ENCODE measurements at regions not wholly inside any gene's neighbourhood (a gene's known extent, or its start where the extent isn't known, plus 50 kb on each side); places are given as distances from the start of the nearest gene placed in this dataset.

DNA sequence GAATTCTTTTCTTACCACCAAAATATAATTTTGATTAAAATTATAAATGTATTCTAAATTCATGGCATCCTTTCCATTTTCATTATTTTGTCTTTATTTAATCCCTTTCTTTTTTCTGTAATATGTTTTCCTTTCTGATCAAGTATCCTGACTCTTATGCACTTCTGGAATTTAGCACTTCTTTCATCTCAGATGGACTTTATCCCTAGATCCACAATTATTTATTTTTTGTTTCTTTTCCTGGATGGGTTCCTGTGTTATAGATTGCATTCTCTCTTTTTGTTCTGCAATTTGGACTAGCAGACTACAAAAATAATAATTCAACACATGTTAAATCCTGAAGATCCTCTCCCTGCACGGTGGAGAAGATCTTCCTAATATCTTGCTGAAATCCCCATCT lies 76.9 kb upstream of the CDIN1 start:
- no peaks in the 10 kb centered on the region for H3K36me3 ChIP-seq (ENCODE audit: control insufficient read depth, insufficient read depth, low read length)
- in situ Hi-C loops (cut with HindIII; ENCODE audit: low pct_unique_long_range_greater_than_20kb, low sequenced_read_pairs) (no loop called here), intact Hi-C loops (cut with micrococcal nuclease; ENCODE audit: unreplicated experiment) (loop anchor here (5.0 kb wide), 1 partner anchor 375 kb away; no protein-coding TSS in a partner anchor)
- TF ChIP-seq, protein P1, sequence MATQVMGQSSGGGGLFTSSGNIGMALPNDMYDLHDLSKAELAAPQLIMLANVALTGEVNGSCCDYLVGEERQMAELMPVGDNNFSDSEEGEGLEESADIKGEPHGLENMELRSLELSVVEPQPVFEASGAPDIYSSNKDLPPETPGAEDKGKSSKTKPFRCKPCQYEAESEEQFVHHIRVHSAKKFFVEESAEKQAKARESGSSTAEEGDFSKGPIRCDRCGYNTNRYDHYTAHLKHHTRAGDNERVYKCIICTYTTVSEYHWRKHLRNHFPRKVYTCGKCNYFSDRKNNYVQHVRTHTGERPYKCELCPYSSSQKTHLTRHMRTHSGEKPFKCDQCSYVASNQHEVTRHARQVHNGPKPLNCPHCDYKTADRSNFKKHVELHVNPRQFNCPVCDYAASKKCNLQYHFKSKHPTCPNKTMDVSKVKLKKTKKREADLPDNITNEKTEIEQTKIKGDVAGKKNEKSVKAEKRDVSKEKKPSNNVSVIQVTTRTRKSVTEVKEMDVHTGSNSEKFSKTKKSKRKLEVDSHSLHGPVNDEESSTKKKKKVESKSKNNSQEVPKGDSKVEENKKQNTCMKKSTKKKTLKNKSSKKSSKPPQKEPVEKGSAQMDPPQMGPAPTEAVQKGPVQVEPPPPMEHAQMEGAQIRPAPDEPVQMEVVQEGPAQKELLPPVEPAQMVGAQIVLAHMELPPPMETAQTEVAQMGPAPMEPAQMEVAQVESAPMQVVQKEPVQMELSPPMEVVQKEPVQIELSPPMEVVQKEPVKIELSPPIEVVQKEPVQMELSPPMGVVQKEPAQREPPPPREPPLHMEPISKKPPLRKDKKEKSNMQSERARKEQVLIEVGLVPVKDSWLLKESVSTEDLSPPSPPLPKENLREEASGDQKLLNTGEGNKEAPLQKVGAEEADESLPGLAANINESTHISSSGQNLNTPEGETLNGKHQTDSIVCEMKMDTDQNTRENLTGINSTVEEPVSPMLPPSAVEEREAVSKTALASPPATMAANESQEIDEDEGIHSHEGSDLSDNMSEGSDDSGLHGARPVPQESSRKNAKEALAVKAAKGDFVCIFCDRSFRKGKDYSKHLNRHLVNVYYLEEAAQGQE (IDR thresholded peaks at IDR 0.05; ENCODE audit: insufficient read depth in 1 of 2, low read depth in 2 of 2, low read length in 1 of 2), result no peak
- TF ChIP-seq, protein P2, sequence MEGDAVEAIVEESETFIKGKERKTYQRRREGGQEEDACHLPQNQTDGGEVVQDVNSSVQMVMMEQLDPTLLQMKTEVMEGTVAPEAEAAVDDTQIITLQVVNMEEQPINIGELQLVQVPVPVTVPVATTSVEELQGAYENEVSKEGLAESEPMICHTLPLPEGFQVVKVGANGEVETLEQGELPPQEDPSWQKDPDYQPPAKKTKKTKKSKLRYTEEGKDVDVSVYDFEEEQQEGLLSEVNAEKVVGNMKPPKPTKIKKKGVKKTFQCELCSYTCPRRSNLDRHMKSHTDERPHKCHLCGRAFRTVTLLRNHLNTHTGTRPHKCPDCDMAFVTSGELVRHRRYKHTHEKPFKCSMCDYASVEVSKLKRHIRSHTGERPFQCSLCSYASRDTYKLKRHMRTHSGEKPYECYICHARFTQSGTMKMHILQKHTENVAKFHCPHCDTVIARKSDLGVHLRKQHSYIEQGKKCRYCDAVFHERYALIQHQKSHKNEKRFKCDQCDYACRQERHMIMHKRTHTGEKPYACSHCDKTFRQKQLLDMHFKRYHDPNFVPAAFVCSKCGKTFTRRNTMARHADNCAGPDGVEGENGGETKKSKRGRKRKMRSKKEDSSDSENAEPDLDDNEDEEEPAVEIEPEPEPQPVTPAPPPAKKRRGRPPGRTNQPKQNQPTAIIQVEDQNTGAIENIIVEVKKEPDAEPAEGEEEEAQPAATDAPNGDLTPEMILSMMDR (IDR thresholded peaks at IDR 0.05), result no peak
- TF ChIP-seq POLR2AphosphoS5 (IDR thresholded peaks at IDR 0.05; ENCODE audit: low read depth, low read length), result no peak
- no peak for TF ChIP-seq TCF7L2 (IDR thresholded peaks at IDR 0.05; ENCODE audit: low read depth, low read length)
- TF ChIP-seq SIN3A (IDR thresholded peaks at IDR 0.05; ENCODE audit: borderline replicate concordance, insufficient read depth, low read depth, low read length), result no peak
- no peak for ATAC-seq
- ChIA-PET POLR2A (no interaction called here), CTCF (no interaction called here)
- no peak overlapping the region for H3K4me3 ChIP-seq (ENCODE audit: low read depth in 2 of 2, low read length in 2 of 2)
- no peaks in the 10 kb centered on the region for H3K27me3 ChIP-seq (ENCODE audit: control insufficient read depth, insufficient read depth, low read length)
- BruUV-seq (replicated peaks), result no TSS peak
- H3K4me1 ChIP-seq (ENCODE audit: control insufficient read depth, insufficient read depth, low read length), result peaks cover 11% of the 10 kb centered on the region
- H3K9me3 ChIP-seq (ENCODE audit: control insufficient read depth, insufficient read depth, low read depth, low read length), result no peaks in the 10 kb centered on the region
- H3K27ac ChIP-seq (ENCODE audit: low read length), result no peak overlapping the region
- no peak for DNase-seq (ENCODE audit: low read depth, low spot score)

DNA sequence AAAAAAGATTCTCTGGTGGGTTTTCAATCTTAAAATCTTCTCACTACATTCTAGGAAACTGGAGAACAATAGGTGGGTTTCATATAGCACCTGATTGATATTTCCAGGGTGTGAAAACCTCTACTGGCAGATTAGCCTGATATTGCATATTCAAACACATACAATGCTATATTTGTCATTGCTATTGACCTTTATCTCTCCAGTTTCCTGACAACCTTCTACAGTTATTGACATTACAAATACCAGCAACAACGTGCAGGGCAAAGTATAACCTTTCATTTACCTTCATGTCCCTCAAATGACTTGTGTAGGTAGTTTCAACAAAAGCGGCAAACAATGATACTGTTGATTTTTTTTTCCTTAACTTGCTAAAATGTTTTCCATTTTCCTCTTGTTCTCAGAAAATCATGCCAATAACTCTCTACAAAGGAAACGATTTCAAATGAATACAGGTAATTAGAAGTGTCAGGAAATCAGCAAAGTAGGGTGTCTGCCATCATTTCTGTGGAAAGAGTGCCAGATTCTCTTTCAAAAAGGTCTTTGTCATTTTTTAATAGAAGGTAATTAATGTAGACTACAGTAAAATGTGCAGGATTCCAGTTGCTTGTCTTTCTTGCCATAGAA lies 72.6 kb upstream of the CDIN1 start:
- in situ Hi-C loops (cut with HindIII; ENCODE audit: low pct_unique_long_range_greater_than_20kb, low sequenced_read_pairs), result no loop called here

DNA sequence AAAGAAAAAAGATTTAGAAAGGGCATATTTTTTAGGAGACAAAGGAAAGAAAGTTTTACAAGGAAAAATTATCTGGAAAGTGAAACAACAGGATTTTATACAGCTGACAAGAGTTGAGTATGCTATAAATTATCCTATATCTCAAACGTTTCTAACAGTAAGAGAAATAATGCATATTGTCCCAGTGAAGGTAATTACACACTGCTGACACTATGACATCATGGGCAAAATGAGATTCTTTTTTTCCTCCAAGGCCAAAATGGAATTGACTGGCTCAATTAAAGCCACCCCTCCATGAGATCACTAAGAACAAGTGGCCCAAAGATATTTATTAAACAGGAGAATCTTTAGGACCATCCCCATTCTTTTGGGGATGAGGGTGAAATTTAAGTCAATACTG lies 72.0 kb upstream of the CDIN1 start:
- BruUV-seq (replicated peaks), result no TSS peak
- no peak overlapping the region for H3K27ac ChIP-seq (ENCODE audit: low read length)
- POLR2A ChIA-PET, result no interaction called here
- peaks cover 3% of the 10 kb centered on the region; the same call in 1 of the 2 replicates for H3K27me3 ChIP-seq (ENCODE audit: control insufficient read depth, insufficient read depth, low read length)
- DNase-seq (ENCODE audit: low read depth, low spot score) (no peak), ATAC-seq (no peak)
- H3K4me3 ChIP-seq (ENCODE audit: low read depth in 2 of 2, low read length in 2 of 2), result no peak overlapping the region
- in situ Hi-C loops (cut with HindIII; ENCODE audit: low pct_unique_long_range_greater_than_20kb, low sequenced_read_pairs), result no loop called here
- no peaks in the 10 kb centered on the region for H3K36me3 ChIP-seq (ENCODE audit: control insufficient read depth, insufficient read depth, low read length)
- H3K9me3 ChIP-seq (ENCODE audit: control insufficient read depth, insufficient read depth, low read depth, low read length), result no peaks in the 10 kb centered on the region
- CTCF ChIA-PET, result no interaction called here
- intact Hi-C loops (cut with micrococcal nuclease; ENCODE audit: unreplicated experiment), result no loop called here
- H3K4me1 ChIP-seq (ENCODE audit: control insufficient read depth, insufficient read depth, low read length), result no peaks in the 10 kb centered on the region
- TF ChIP-seq, protein P1 (IDR thresholded peaks at IDR 0.05; ENCODE audit: insufficient read depth in 1 of 2, low read depth in 2 of 2, low read length in 1 of 2), result no peak
- TF ChIP-seq, protein P2 (IDR thresholded peaks at IDR 0.05), result no peak
- TF ChIP-seq SIN3A (IDR thresholded peaks at IDR 0.05; ENCODE audit: borderline replicate concordance, insufficient read depth, low read depth, low read length) (no peak), TCF7L2 (IDR thresholded peaks at IDR 0.05; ENCODE audit: low read depth, low read length) (no peak), POLR2AphosphoS5 (IDR thresholded peaks at IDR 0.05; ENCODE audit: low read depth, low read length) (no peak)

More for the DNA sequence above, 72.6 kb upstream of the CDIN1 start:
- peaks cover 3% of the 10 kb centered on the region; the same call in 1 of the 2 replicates for H3K27me3 ChIP-seq (ENCODE audit: control insufficient read depth, insufficient read depth, low read length)
- CTCF ChIA-PET, result no interaction called here
- H3K4me1 ChIP-seq (ENCODE audit: control insufficient read depth, insufficient read depth, low read length), result no peaks in the 10 kb centered on the region
- ATAC-seq (no peak), DNase-seq (ENCODE audit: low read depth, low spot score) (no peak)
- no peak for TF ChIP-seq SIN3A (IDR thresholded peaks at IDR 0.05; ENCODE audit: borderline replicate concordance, insufficient read depth, low read depth, low read length)
- no peak overlapping the region for H3K4me3 ChIP-seq (ENCODE audit: low read depth in 2 of 2, low read length in 2 of 2)
- intact Hi-C loops (cut with micrococcal nuclease; ENCODE audit: unreplicated experiment), result no loop called here
- H3K27ac ChIP-seq (ENCODE audit: low read length), result no peak overlapping the region
- POLR2A ChIA-PET, result no interaction called here
- no TSS peak for BruUV-seq (replicated peaks)
- no peaks in the 10 kb centered on the region for H3K36me3 ChIP-seq (ENCODE audit: control insufficient read depth, insufficient read depth, low read length)
- H3K9me3 ChIP-seq (ENCODE audit: control insufficient read depth, insufficient read depth, low read depth, low read length), result no peaks in the 10 kb centered on the region

All from Panc1 (cell line).